ENCODE measurements at regions not wholly inside any gene's neighbourhood (a gene's known extent, or its start where the extent isn't known, plus 50 kb on each side); places are given as distances from the start of the nearest gene placed in this dataset.

GRCh38 chr2:74036010-74036409, 51.3 kb downstream of the TET3 start:
- no peaks in the 10 kb centered on the region for H3K9me3 Mint-ChIP-seq

GRCh38 chr2:74036450-74037195, 51.9 kb downstream of the TET3 start:
- H3K4me1 Mint-ChIP-seq (ENCODE audit: low read depth), result peaks cover 41% of the 10 kb centered on the region
- no peak overlapping the region for H3K4me3 Mint-ChIP-seq
- no peaks in the 10 kb centered on the region; the same call in 1 of the 2 replicates for H3K27me3 Mint-ChIP-seq (ENCODE audit: insufficient read depth)
- no peaks in the 10 kb centered on the region for H3K9me3 Mint-ChIP-seq
- peaks cover 6% of the 10 kb centered on the region; the same call in 1 of the 2 replicates for H3K36me3 Mint-ChIP-seq (ENCODE audit: low read depth)
- no peak overlapping the region for H3K27ac Mint-ChIP-seq
- TF ChIP-seq CTCF (IDR thresholded peaks at IDR 0.05), result no peak
- DNase-seq, result no peak

More at GRCh38 chr2:74036010-74036409, 51.3 kb downstream of the TET3 start:
- no peak for DNase-seq
- Mint-ChIP-seq H3K36me3 (ENCODE audit: low read depth) (peaks cover 6% of the 10 kb centered on the region; the same call in 1 of the 2 replicates), H3K27ac (no peak overlapping the region), H3K4me1 (ENCODE audit: low read depth) (peaks cover 42% of the 10 kb centered on the region), H3K4me3 (no peak overlapping the region), H3K27me3 (ENCODE audit: insufficient read depth) (no peaks in the 10 kb centered on the region; the same call in 1 of the 2 replicates)
- no peak for TF ChIP-seq CTCF (IDR thresholded peaks at IDR 0.05)

- DNase-seq, result no peak
- Mint-ChIP-seq H3K27ac (no peak overlapping the region), H3K4me3 (no peak overlapping the region), H3K36me3 (ENCODE audit: low read depth) (peaks cover 6% of the 10 kb centered on the region; the same call in 1 of the 2 replicates), H3K27me3 (ENCODE audit: insufficient read depth) (no peaks in the 10 kb centered on the region; the same call in 1 of the 2 replicates), H3K9me3 (no peaks in the 10 kb centered on the region), H3K4me1 (ENCODE audit: low read depth) (peaks cover 33% of the 10 kb centered on the region)
- no peak for TF ChIP-seq CTCF (IDR thresholded peaks at IDR 0.05)
Observed at GRCh38 chr2:74037379-74037860, 52.7 kb downstream of the TET3 start.

- Mint-ChIP-seq H3K27me3 (ENCODE audit: insufficient read depth) (no peaks in the 10 kb centered on the region; the same call in 1 of the 2 replicates), H3K36me3 (ENCODE audit: low read depth) (peaks cover 6% of the 10 kb centered on the region), H3K9me3 (no peaks in the 10 kb centered on the region), H3K27ac (no peak overlapping the region), H3K4me3 (no peak overlapping the region), H3K4me1 (ENCODE audit: low read depth) (peaks cover 23% of the 10 kb centered on the region)
- DNase-seq, result no peak
- no peak for TF ChIP-seq CTCF (IDR thresholded peaks at IDR 0.05)
Observed at GRCh38 chr2:74039611-74040010, 54.9 kb downstream of the TET3 start.

GRCh38 chr2:74041182-74041581, 56.5 kb downstream of the TET3 start:
- no peak overlapping the region for H3K4me3 Mint-ChIP-seq
- H3K27ac Mint-ChIP-seq, result no peak overlapping the region
- H3K27me3 Mint-ChIP-seq (ENCODE audit: insufficient read depth), result no peaks in the 10 kb centered on the region; the same call in 1 of the 2 replicates
- DNase-seq, result no peak
- no peak for TF ChIP-seq CTCF (IDR thresholded peaks at IDR 0.05)
- peaks cover 34% of the 10 kb centered on the region for H3K4me1 Mint-ChIP-seq (ENCODE audit: low read depth)
- no peaks in the 10 kb centered on the region for H3K9me3 Mint-ChIP-seq
- peaks cover 6% of the 10 kb centered on the region for H3K36me3 Mint-ChIP-seq (ENCODE audit: low read depth)
